ENCODE measurements at regions not wholly inside any gene's neighbourhood (a gene's known extent, or its start where the extent isn't known, plus 50 kb on each side); places are given as distances from the start of the nearest gene placed in this dataset.
A peak's percentile ranks its signal among the peaks of the same experiment; 100 is the strongest.

DNA sequence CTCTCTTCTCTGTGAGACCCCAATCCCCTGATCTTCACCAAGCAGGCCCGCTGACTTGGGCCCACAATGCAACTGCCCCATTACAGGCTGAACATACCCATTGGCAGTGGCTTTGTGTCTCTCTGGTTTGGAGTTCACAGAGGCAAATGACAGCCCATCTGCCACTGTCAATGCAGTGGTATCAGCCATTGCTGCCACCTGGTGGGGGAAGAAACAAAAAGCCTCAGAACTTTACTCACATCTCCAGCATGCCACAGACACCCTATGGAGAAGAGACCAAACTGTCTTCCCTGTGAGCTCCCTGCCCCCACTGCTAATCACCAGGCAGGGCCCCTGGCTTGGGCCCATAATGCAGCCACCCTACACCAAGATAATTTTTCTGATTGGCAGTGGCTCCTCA is 729.3 kb upstream of the ACTRT1 start:
- TF ChIP-seq, protein P1, sequence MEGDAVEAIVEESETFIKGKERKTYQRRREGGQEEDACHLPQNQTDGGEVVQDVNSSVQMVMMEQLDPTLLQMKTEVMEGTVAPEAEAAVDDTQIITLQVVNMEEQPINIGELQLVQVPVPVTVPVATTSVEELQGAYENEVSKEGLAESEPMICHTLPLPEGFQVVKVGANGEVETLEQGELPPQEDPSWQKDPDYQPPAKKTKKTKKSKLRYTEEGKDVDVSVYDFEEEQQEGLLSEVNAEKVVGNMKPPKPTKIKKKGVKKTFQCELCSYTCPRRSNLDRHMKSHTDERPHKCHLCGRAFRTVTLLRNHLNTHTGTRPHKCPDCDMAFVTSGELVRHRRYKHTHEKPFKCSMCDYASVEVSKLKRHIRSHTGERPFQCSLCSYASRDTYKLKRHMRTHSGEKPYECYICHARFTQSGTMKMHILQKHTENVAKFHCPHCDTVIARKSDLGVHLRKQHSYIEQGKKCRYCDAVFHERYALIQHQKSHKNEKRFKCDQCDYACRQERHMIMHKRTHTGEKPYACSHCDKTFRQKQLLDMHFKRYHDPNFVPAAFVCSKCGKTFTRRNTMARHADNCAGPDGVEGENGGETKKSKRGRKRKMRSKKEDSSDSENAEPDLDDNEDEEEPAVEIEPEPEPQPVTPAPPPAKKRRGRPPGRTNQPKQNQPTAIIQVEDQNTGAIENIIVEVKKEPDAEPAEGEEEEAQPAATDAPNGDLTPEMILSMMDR (conservative IDR thresholded peaks at IDR 0.05): peak; percentile 64
- DNase-seq (ENCODE audit: extremely low spot score, unreplicated experiment): no peak
- no peaks in the 10 kb centered on the region for H3K36me3 Mint-ChIP-seq
- no peak overlapping the region for H3K4me3 Mint-ChIP-seq
- no peaks in the 10 kb centered on the region for H3K4me1 Mint-ChIP-seq (ENCODE audit: unreplicated experiment)
- no peak overlapping the region for H3K27ac Mint-ChIP-seq
- no peaks in the 10 kb centered on the region for H3K27me3 Mint-ChIP-seq
- peaks cover 16% of the 10 kb centered on the region for H3K9me3 Mint-ChIP-seq

DNA sequence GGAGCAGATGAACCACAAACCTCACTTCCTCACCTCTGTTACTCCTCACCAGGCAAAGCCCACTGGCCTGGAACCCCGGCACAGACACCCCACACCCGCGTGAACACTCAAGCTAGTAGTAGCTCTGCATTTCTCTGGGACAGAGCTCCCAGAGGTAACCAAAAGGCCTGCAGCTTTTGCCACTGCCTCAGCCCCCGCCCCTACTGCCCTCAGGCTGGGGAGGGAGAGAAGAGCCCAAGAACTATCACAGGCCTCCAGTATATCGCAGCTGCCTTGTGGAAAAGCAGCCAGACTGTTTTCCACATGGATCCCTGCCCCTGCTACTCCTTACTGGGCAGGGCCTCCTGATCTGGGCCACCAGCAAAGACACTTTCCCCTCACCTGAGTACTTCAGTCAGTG is 728.7 kb upstream of the ACTRT1 start:
- Mint-ChIP-seq H3K4me1 (ENCODE audit: unreplicated experiment) (no peaks in the 10 kb centered on the region), H3K4me3 (no peak overlapping the region), H3K9me3 (peaks cover 16% of the 10 kb centered on the region), H3K27me3 (no peaks in the 10 kb centered on the region), H3K36me3 (no peaks in the 10 kb centered on the region), H3K27ac (no peak overlapping the region)
- TF ChIP-seq, protein P1 (conservative IDR thresholded peaks at IDR 0.05): no peak
- DNase-seq (ENCODE audit: extremely low spot score, unreplicated experiment): no peak

DNA sequence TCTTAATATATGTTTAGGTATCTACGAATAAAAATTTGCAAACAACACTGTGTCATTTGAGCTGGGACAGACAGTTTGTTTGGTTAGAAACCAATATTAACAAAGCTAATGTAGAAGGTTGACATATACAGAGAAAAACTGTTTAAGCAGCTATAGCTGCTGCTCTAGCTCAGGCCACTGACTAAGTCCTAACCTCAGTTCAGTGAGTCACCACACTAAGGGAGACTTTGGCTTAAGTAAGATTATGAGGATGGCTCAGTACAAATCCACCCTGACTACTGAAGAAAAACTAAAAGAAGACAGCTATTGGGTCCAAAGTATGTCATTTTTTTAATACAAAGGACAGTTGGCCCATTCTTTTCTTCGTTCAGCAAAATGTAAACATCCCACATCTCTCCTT is 717.3 kb upstream of the ACTRT1 start:
- no peak for DNase-seq (ENCODE audit: extremely low spot score, unreplicated experiment)
- TF ChIP-seq, protein P1 (conservative IDR thresholded peaks at IDR 0.05): no peak
- peaks cover 7% of the 10 kb centered on the region for H3K9me3 Mint-ChIP-seq

DNA sequence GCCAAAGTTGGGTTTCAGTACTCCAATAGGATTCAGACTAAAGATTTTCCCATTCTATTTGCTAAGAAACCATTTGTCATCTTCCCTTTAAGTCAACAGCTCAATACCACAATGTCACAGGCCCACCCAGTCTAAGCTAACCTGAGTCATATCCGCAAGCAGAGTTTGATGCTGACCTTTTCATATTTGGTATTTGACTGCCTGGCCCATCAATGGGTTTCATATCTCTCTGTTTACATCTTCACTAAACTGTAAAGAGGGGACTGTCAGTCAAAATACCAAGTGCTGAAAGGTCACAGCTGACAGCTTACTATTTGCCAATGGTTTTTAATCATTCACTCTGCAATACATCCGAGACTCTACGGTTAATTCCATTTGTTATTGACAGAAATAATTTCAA is 707.5 kb upstream of the ACTRT1 start:
- Mint-ChIP-seq H3K4me1 (ENCODE audit: unreplicated experiment) (no peaks in the 10 kb centered on the region), H3K36me3 (no peaks in the 10 kb centered on the region), H3K4me3 (no peak overlapping the region), H3K9me3 (no peaks in the 10 kb centered on the region), H3K27me3 (no peaks in the 10 kb centered on the region), H3K27ac (no peak overlapping the region)
- TF ChIP-seq, protein P1 (conservative IDR thresholded peaks at IDR 0.05): no peak
- DNase-seq (ENCODE audit: extremely low spot score, unreplicated experiment): no peak

More for the DNA sequence above, 717.3 kb upstream of the ACTRT1 start:
- H3K36me3 Mint-ChIP-seq: no peaks in the 10 kb centered on the region
- H3K27ac Mint-ChIP-seq: no peak overlapping the region
- no peak overlapping the region for H3K4me3 Mint-ChIP-seq
- no peaks in the 10 kb centered on the region for H3K4me1 Mint-ChIP-seq (ENCODE audit: unreplicated experiment)
- H3K27me3 Mint-ChIP-seq: no peaks in the 10 kb centered on the region

DNA sequence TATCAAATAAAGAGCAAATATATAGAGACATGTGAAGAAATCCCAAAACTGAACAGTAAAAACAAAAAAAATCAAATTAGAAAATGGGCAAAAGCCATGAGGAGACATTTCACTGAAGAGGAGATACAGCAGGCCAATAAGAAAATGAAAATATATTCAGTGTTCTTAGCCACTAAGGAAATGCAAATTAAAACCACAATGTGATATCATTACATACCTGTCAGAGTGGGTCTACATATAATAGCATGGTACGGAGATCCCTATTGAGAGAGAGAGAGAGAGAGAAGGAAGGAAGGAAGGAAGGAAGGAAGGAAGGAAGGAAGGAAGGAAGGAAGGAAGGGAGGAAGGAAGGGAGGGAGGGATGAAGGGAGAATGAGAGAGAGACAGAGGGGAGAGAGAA is 707.0 kb upstream of the ACTRT1 start:
- Mint-ChIP-seq H3K9me3 (no peaks in the 10 kb centered on the region), H3K27me3 (no peaks in the 10 kb centered on the region), H3K36me3 (no peaks in the 10 kb centered on the region), H3K4me1 (ENCODE audit: unreplicated experiment) (no peaks in the 10 kb centered on the region), H3K4me3 (no peak overlapping the region), H3K27ac (no peak overlapping the region)
- no peak for DNase-seq (ENCODE audit: extremely low spot score, unreplicated experiment)
- TF ChIP-seq, protein P1 (conservative IDR thresholded peaks at IDR 0.05): no peak

DNA sequence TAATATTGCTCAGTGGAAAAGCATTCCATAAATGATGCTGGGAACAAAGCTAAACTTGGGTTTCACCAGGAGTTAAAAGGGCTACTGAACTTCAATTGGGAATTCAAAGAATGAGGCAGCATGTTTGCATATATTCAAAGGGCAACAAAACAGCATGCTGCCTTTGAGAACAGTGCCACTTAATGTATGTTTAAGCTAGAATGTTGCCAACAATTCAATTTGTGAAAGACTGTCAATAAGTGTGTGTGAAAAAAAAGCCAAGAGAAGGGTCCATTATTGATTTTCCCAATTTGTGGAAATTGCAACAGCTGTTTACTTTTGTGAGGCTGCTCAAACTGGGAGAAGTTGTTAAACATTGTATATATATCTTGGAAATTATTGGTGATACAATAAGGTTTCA is 701.9 kb upstream of the ACTRT1 start:
- no peaks in the 10 kb centered on the region for H3K4me1 Mint-ChIP-seq (ENCODE audit: unreplicated experiment)
- no peaks in the 10 kb centered on the region for H3K27me3 Mint-ChIP-seq
- no peak overlapping the region for H3K27ac Mint-ChIP-seq

More for the DNA sequence above, 701.9 kb upstream of the ACTRT1 start:
- Mint-ChIP-seq H3K36me3 (no peaks in the 10 kb centered on the region), H3K4me3 (no peak overlapping the region), H3K9me3 (no peaks in the 10 kb centered on the region)
- TF ChIP-seq, protein P1 (conservative IDR thresholded peaks at IDR 0.05): no peak
- no peak for DNase-seq (ENCODE audit: extremely low spot score, unreplicated experiment)

Data from type B pancreatic cell (in vitro differentiated cells).